Activated T-helper 17 cell treated with anti-CD3 and anti-CD28 coated beads, Interleukin-2, amount 50 U/mL, for 72 hours (primary cell): ENCODE measurements at regions not wholly inside any gene's neighbourhood (a gene's known extent, or its start where the extent isn't known, plus 50 kb on each side); places are given as distances from the start of the nearest gene placed in this dataset.
"Not testable (repeated sequence)": the region's sequence is repeated elsewhere in the genome, so short reads cannot be mapped to it uniquely, and the experiment has no call there.

Source experiments
- ATAC-seq: fragments of 150-1000 bp; cut with Tn5 transposase; replicated peaks from 2 replicates; pipeline ENCODE4 v1.10.0; 2021; ENCODE audit warnings: mild to moderate bottlenecking, moderate library complexity
- H3K27ac Mint-ChIP-seq: one replicate; pipeline ENCODE4 v1.8.0; 2022; ENCODE audit warnings: mixed read lengths
- H3K27me3 Mint-ChIP-seq: one replicate; pipeline ENCODE4 v1.8.0; 2022; ENCODE audit warnings: mixed read lengths
- H3K36me3 Mint-ChIP-seq: one replicate; pipeline ENCODE4 v1.8.0; 2022; ENCODE audit warnings: low read depth, mild to moderate bottlenecking, mixed read lengths
- H3K4me1 Mint-ChIP-seq: one replicate; pipeline ENCODE4 v1.8.0; 2022; ENCODE audit warnings: mixed read lengths
- H3K4me3 Mint-ChIP-seq: one replicate; pipeline ENCODE4 v1.8.0; 2022; ENCODE audit warnings: mild to moderate bottlenecking, mixed read lengths
- H3K9me3 Mint-ChIP-seq: one replicate; pipeline ENCODE4 v1.8.0; 2022; ENCODE audit warnings: mixed read lengths

DNA sequence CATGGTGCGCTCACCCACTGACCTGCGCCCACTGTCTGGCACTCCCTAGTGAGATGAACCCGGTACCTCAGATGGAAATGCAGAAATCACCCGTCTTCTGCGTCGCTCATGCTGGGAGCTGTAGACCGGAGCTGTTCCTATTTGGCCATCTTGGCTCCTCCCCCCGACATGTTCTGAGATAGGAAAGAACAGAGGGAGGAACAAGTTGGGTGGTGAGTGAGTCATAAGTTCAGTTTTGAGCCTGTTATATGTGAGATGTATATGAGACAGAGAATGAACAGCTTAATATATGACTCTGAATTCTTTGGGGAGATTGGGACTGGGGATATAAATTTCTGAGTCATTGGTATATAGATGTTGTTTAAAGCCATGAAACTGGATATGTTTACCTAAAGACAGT is 596.7 kb downstream of the TSN start:
- not testable (repeated sequence) for H3K4me3 Mint-ChIP-seq, H3K9me3 Mint-ChIP-seq, H3K27ac Mint-ChIP-seq, H3K4me1 Mint-ChIP-seq, ATAC-seq, H3K36me3 Mint-ChIP-seq, H3K27me3 Mint-ChIP-seq

DNA sequence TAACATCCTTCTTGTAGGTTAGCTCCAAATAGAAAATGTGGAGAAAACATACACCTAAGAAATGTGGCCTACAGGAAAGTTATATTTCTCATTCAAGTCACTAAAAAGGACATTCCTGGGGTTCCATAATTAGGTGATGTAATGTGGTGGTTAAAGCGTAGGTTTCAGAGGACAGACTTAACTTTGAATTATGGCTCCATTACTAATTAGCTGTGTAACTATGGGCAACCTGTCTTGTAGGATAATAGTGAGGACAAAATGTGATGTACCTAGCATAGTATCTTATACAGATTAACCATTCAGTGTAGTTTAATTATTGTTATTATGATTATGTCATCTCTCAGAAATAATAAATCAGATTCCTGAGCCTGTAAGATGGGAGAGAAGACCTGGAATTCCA is 602.5 kb downstream of the TSN start:
- no peak for ATAC-seq
- Mint-ChIP-seq H3K27ac (no peak overlapping the region), H3K36me3 (no peaks in the 10 kb centered on the region)

DNA sequence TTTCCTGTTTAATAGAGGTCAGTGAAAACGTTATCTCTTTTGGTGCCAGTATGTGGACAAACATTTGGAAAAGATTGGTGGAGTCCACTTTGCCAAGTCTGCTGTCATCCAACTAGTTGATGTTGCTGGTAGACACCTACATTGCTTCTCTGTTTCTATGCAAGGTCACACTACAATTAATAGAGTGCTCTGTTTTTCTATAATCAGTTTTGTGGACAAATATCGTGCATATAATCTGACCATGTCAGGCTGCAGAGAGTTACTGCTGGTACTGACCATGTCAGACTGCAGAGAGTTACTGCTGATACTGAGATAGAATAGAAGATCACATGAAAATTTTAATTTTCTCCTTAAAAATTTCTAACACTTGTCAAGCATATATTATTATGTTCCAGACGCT is 603.3 kb downstream of the TSN start:
- Mint-ChIP-seq H3K4me1 (no peaks in the 10 kb centered on the region), H3K36me3 (no peaks in the 10 kb centered on the region), H3K27me3 (no peaks in the 10 kb centered on the region), H3K27ac (no peak overlapping the region), H3K4me3 (no peak overlapping the region), H3K9me3 (peaks cover 4% of the 10 kb centered on the region)
- no peak for ATAC-seq

More for the DNA sequence above, 602.5 kb downstream of the TSN start:
- no peaks in the 10 kb centered on the region for H3K4me1 Mint-ChIP-seq
- no peak overlapping the region for H3K4me3 Mint-ChIP-seq
- H3K9me3 Mint-ChIP-seq = peaks cover 4% of the 10 kb centered on the region
- no peaks in the 10 kb centered on the region for H3K27me3 Mint-ChIP-seq

DNA sequence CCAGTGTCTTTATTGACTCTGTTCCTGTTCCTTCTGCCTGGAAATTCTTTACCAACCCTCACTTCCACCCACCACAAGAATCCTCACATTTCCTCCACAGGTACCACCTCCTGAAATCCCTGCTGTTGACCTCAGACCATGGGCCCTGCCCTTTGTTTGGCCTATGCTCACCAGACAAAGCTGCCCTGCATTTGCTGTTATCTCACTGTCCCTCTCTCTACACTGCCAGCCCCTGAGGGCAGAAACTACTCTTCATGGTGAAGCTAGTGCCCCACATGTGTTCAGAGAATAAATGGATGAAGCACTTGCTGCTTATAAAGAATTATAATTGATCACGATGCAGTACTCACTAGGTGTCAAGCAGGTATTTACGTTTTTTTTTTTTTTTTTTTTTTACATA is 608.4 kb downstream of the TSN start:
- Mint-ChIP-seq H3K27ac (no peak overlapping the region), H3K4me3 (no peak overlapping the region), H3K9me3 (no peaks in the 10 kb centered on the region), H3K36me3 (no peaks in the 10 kb centered on the region), H3K4me1 (no peaks in the 10 kb centered on the region), H3K27me3 (no peaks in the 10 kb centered on the region)
- no peak for ATAC-seq

DNA sequence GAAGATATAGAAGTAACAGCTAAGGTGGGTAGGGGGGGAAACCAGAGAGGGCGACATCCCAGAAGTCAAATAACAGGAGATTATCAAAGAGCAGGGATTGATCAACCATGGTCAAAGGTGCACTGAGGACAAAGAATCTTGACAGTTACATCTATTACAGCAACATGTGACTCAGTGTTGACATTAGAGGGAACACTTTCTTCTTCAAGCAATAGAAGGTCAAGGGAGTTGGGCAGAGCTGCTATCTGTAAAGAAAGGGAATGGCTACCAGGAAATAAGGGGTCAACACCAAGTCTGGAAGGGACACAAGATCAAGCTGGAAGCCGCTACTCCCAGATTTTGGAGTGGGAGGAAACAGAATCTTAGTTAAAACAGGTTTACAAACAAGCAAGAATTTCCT is 611.0 kb downstream of the TSN start:
- no peak for ATAC-seq
- Mint-ChIP-seq H3K27ac (no peak overlapping the region), H3K4me3 (no peak overlapping the region), H3K36me3 (no peaks in the 10 kb centered on the region), H3K4me1 (no peaks in the 10 kb centered on the region), H3K9me3 (no peaks in the 10 kb centered on the region), H3K27me3 (no peaks in the 10 kb centered on the region)

DNA sequence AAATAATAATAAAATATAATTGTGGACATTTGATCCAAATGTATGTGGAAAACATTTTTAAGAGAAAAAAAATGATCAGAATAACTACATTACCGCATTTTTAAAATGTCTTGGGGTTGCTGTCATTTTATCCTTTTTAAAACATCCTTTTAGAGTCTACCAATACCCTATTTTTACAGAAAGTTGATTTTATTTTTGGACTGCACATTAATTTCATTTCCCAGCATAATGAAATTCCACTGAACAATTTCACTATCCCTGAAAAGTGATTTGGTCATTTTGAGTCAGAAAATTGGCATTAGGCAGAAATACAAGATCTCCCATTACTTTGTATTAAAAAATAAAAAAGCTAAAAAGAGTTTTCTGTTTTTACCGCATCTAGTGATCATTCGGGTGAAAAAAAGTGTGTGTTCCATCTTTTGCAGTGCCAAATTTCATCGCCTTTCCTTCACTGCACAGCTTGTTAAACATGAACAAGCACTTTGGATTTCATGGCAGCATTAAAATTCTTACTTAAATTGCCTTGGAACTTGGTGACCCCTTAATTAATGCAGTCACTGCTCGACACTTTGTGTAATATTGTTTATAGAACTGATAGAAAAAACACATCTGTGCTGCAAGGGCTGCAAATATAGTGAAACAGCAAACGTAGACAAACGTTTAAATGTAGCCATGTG is 611.7 kb downstream of the TSN start:
- Mint-ChIP-seq H3K9me3 (peaks cover 2% of the 10 kb centered on the region), H3K4me3 (no peak overlapping the region), H3K4me1 (no peaks in the 10 kb centered on the region), H3K27ac (no peak overlapping the region), H3K27me3 (no peaks in the 10 kb centered on the region), H3K36me3 (no peaks in the 10 kb centered on the region)
- no peak for ATAC-seq

DNA sequence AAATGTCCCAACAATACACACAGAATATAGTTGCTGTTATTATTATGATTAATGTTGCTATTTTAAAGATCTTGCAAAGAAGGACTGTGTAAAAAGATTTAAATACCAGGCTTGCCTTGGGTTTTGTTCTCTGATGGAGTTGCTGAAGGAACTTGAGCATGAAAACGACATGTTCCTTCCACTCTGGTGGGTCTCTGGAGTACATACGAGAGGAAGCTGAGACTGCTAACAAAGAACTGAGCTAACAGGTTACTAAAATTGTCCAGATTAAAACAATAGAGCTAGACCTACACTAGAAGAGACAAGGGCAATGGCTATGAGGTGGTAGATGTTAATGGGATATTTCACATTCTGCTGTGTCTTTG is 612.2 kb downstream of the TSN start:
- no peak overlapping the region for H3K4me3 Mint-ChIP-seq
- no peak overlapping the region for H3K27ac Mint-ChIP-seq
- no peaks in the 10 kb centered on the region for H3K36me3 Mint-ChIP-seq
- no peaks in the 10 kb centered on the region for H3K27me3 Mint-ChIP-seq
- no peaks in the 10 kb centered on the region for H3K4me1 Mint-ChIP-seq
- peaks cover 7% of the 10 kb centered on the region for H3K9me3 Mint-ChIP-seq
- no peak for ATAC-seq

DNA sequence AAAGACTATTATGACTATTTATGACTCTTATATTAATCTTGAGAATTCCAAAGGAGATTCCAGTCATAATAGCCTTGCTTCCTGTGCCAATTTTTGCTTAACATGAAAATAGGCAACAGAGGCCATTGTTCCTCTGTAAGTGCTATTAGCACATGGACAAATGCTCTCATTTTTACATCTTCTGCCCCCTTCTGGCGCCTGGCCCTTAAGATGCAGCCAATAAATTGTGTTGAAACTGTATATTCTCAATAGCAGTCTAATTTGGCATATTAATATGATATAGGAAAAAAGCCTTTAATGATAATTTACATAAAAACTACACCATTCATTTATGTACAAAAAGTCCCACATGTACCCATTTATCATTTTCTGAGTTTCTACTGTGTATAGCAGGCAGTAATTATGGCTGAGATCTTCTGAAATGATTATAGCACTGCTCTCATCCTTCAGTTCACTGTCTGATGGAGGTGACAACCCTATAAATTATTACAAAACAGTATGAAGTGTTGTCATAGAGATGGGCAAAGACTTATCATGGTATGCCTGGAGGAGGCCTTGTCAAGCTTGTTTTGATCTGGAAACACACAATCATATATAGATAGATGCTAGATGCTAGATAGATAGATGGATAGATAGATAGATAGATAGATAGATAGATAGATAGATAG is 613.3 kb downstream of the TSN start:
- no peak overlapping the region for H3K4me3 Mint-ChIP-seq
- H3K27ac Mint-ChIP-seq = no peak overlapping the region
- H3K4me1 Mint-ChIP-seq = no peaks in the 10 kb centered on the region
- no peaks in the 10 kb centered on the region for H3K27me3 Mint-ChIP-seq
- H3K36me3 Mint-ChIP-seq = no peaks in the 10 kb centered on the region
- peaks cover 9% of the 10 kb centered on the region for H3K9me3 Mint-ChIP-seq
- ATAC-seq = no peak

DNA sequence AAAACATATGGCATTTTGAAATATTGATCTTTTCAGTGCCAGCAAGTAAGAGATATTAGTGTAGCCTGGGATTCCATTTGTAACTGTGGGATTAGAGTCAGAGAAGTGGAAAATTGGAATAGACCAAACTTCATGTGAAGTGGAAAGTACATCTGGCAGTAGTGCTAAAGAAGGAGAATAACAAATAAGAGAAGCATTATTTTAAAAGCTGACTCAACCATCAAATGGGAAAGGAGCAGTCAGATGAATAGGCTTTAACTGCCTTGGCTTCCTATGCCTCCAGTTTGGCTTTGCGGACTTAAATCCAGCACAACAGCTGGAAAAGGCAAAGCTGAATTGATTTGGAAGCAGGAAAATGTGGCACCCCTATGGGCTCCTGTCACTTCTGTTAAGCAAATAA is 623.1 kb downstream of the TSN start:
- H3K9me3 Mint-ChIP-seq = peaks cover 4% of the 10 kb centered on the region
- no peak overlapping the region for H3K4me3 Mint-ChIP-seq
- H3K27me3 Mint-ChIP-seq = no peaks in the 10 kb centered on the region
- H3K4me1 Mint-ChIP-seq = no peaks in the 10 kb centered on the region
- H3K27ac Mint-ChIP-seq = no peak overlapping the region
- no peak for ATAC-seq
- no peaks in the 10 kb centered on the region for H3K36me3 Mint-ChIP-seq

DNA sequence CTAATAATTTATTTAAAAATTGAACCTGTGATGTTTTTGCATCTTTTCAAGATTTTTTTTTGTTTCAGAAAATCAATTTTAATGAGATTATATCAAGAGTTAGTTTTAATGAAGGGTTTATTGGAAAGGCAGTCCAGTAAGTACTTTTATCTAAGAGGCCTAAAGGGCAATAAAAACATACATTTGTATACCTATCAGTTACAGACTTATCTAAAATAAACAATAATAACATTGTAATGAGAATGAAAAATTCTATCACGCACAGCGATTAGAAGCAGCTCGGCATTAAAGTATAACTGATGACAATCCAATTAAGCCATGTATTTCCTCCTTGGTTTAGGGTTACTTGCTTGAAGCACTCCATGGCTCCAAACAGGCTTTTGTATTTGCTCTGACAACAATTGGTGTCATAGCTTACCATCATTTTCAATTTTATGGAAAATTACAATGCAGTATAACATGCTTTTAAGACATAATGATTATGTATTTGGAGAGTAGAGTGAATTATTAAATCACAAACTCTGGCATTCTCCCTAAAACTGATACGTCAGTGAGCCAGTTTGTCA is 629.4 kb downstream of the TSN start:
- Mint-ChIP-seq H3K9me3 (peaks cover 13% of the 10 kb centered on the region), H3K27me3 (no peaks in the 10 kb centered on the region), H3K4me3 (no peak overlapping the region), H3K27ac (no peak overlapping the region), H3K36me3 (no peaks in the 10 kb centered on the region), H3K4me1 (no peaks in the 10 kb centered on the region)
- no peak for ATAC-seq

DNA sequence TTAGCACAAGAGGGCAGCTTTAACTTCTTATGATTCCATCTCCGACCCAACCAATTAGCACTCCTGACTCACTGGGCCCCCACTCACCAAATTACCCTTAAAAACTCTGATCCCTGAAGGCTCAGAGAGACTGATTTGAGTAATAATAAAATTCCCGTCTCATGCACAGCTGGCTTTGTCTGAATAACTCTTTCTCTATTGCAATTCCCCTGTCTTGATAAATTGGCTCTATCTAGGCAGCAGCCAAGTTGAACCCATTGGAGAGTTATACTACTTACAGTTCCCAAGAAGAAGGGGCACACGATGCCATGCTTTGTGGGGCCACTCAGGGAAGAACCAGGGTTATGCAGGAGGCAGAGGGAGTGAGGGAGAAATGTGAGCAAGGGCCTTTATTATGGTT is 632.8 kb downstream of the TSN start:
- Mint-ChIP-seq H3K4me3 (no peak overlapping the region), H3K27me3 (no peaks in the 10 kb centered on the region), H3K36me3 (no peaks in the 10 kb centered on the region), H3K27ac (no peak overlapping the region), H3K4me1 (no peaks in the 10 kb centered on the region), H3K9me3 (peaks cover 13% of the 10 kb centered on the region)
- no peak for ATAC-seq

DNA sequence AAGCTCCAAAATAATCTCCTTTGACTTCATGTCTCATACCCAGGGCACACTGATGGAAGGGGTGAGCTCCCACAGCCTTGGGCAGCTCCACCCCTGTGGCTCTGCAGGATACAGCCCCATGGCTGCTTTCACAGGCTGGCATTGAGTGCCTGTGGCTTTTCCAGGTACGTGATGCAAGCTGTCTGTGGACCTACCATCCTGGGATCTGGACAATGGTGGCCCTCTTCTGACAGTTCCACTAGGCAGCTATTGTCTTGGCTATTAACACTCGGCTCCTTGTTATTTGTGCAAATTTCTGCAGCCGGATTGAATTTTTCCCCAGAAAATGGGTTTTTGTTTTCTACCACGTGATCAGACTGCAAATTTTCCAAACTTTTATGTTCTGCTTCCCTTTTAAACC is 634.2 kb downstream of the TSN start:
- no peaks in the 10 kb centered on the region for H3K36me3 Mint-ChIP-seq
- no peak overlapping the region for H3K4me3 Mint-ChIP-seq
- H3K9me3 Mint-ChIP-seq = peaks cover 13% of the 10 kb centered on the region
- H3K27me3 Mint-ChIP-seq = no peaks in the 10 kb centered on the region
- ATAC-seq = no peak
- H3K4me1 Mint-ChIP-seq = no peaks in the 10 kb centered on the region
- H3K27ac Mint-ChIP-seq = no peak overlapping the region

DNA sequence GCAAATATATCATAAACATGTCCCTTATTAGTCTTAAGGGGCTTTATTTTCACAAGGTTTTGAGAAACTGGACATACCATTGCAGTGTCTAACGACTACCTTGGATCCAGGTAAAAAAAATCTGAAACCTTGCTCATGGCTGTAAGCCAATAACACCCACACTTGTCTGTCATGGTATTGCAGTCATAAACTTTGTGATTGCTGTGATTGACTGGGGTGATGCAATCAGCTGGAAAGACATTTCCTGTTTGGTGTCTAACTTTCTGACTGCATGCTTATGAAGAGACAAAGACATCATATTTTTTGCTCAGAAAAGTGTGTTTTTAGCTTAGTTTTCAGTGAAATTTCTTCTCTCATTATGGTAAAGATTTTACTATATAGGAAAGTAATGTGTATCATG is 635.0 kb downstream of the TSN start:
- Mint-ChIP-seq H3K4me3 (no peak overlapping the region), H3K4me1 (no peaks in the 10 kb centered on the region), H3K9me3 (peaks cover 13% of the 10 kb centered on the region), H3K27ac (no peak overlapping the region), H3K36me3 (no peaks in the 10 kb centered on the region), H3K27me3 (no peaks in the 10 kb centered on the region)
- no peak for ATAC-seq

DNA sequence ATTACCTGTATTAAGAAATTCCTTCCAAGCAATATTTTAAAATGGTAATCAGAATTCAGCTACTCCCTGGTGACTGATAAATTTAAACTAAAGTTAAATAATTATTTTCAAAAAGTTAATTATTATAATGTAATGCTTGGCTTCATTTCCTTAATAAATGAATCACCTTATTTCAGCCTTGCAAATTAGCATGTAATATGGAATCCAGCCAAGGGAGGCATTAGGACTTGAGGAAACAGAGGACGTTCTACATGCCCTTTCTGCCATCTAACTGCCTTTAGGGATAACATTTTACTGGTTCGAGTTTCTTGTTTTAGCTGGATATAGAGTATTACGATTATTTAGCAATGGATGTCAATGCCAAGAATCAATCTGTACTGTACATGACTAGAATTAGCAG is 636.3 kb downstream of the TSN start:
- H3K27ac Mint-ChIP-seq = no peak overlapping the region
- H3K4me1 Mint-ChIP-seq = no peaks in the 10 kb centered on the region
- no peak for ATAC-seq
- H3K9me3 Mint-ChIP-seq = peaks cover 13% of the 10 kb centered on the region
- H3K36me3 Mint-ChIP-seq = no peaks in the 10 kb centered on the region
- no peaks in the 10 kb centered on the region for H3K27me3 Mint-ChIP-seq
- no peak overlapping the region for H3K4me3 Mint-ChIP-seq

DNA sequence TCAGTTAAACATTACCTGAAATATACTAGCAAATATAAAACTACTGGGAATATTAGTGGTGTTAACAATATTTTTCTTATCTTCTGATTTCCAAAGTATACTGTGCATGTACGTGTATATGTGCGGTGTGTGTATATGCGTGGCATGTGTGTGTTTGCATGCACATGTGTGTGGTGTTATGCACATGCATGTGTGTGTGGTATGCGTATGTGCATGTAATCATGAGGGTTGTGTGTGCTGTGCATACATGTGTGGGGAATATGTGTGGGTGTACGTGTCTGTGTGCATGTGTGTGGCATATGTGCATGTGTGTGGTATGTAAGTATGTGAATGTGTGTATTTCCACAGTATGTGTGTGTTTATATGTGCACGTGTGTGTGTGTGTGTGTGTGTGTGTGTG is 640.2 kb downstream of the TSN start:
- Mint-ChIP-seq H3K9me3 (no peaks in the 10 kb centered on the region), H3K27ac (no peak overlapping the region), H3K4me1 (no peaks in the 10 kb centered on the region), H3K4me3 (no peak overlapping the region), H3K27me3 (no peaks in the 10 kb centered on the region), H3K36me3 (no peaks in the 10 kb centered on the region)
- no peak for ATAC-seq
